Sigmoid colon (tissue), 6 donors: ENCODE measurements at regions not wholly inside any gene's neighbourhood (a gene's known extent, or its start where the extent isn't known, plus 50 kb on each side); places are given as distances from the start of the nearest gene placed in this dataset.

ENCODE experiments used
- DNase-seq: peaks from one replicate; pipeline ENCODE4 v3.0.0-alpha.2; 2019
- H3K27ac ChIP-seq, 4 donors: fragments of 200-600 bp; sonication (generic); one replicate each; pipeline ENCODE4 v1.5.1; 2016 to 2019; ENCODE audit warnings: mild to moderate bottlenecking in 1 of 4
- H3K27me3 ChIP-seq, 3 donors: fragments of 200-600 bp; sonication (generic); one replicate each; pipeline ENCODE4 v1.5.1; 2019; ENCODE audit warnings: mild to moderate bottlenecking in 1 of 3
- H3K36me3 ChIP-seq, 4 donors: fragments of 200-600 bp; sonication (generic); one replicate each; pipeline ENCODE4 v1.5.1; 2016 to 2019
- H3K4me1 ChIP-seq, 4 donors: fragments of 200-600 bp; sonication (generic); one replicate each; pipeline ENCODE4 v1.5.1; 2017 to 2019
- H3K4me3 ChIP-seq, 4 donors: fragments of 200-600 bp; sonication (generic); one replicate each; pipeline ENCODE4 v1.5.1; 2017 to 2019; ENCODE audit warnings: mild to moderate bottlenecking in 2 of 4, moderate library complexity in 1 of 4
- H3K9me3 ChIP-seq, 4 donors: fragments of 200-600 bp in 3 of 4; sonication (generic) in 3 of 4; one replicate each; pipeline versions ENCODE4 v1.5.1 to v1.6.1; 2013 to 2019
- CTCF ChIP-seq, 4 experiments: fragments of 450-650 bp in 3 of 4; fragments of 200-600 bp in 1 of 4; IDR thresholded peaks; one replicate each; pipeline ENCODE4 v1.5.1; 2016 to 2019; ENCODE audit warnings: antibody characterized with exemption in 4 of 4, mild to moderate bottlenecking in 3 of 4, moderate library complexity in 2 of 4
- EP300 ChIP-seq, 4 donors: sonication (generic); formaldehyde crosslinking; IDR thresholded peaks; one replicate each; pipeline ENCODE4 v1.6.1; 2017; ENCODE audit warnings: antibody characterized with exemption in 4 of 4
- POLR2A ChIP-seq, 2 donors: fragments of 450-650 bp; IDR thresholded peaks; one replicate each; pipeline ENCODE4 v1.6.1; 2016; ENCODE audit warnings: antibody characterized with exemption in 2 of 2, mild to moderate bottlenecking in 2 of 2, moderate library complexity in 2 of 2
- POLR2AphosphoS5 ChIP-seq, 4 donors: sonication (generic); formaldehyde crosslinking; IDR thresholded peaks; one replicate each; pipeline ENCODE4 v1.6.1; 2017; ENCODE audit warnings: antibody characterized with exemption in 4 of 4
- WGBS, 2 donors: extraction: QIAGEN DNeasy Blood & Tissue Kit; methylation state at CpG; one replicate each; pipeline ENCODE4 v1.1.7; 2013; 5-methylcytosine and 5-hydroxymethylcytosine counted together
- intact Hi-C: fragments of 100-400 bp; cut with DNase I; formaldehyde crosslinking; loops from one replicate; pipeline ENCODE4 v1.15.1; 2023
- donor health status: healthy with polysubstance abuse.
- donor health status: healthy.

GRCh38 chrX:43016021-43016420, 238.1 kb upstream of the PPP1R2C start:
- Histone ChIP-seq H3K4me1 (no peaks in the 10 kb centered on the region), H3K36me3 (no peaks in the 10 kb centered on the region), H3K27ac (no peak overlapping the region), H3K27me3 (no peaks in the 10 kb centered on the region), H3K9me3 (no peaks in the 10 kb centered on the region), H3K4me3 (no peak overlapping the region)
- DNase-seq, result no peak
- TF ChIP-seq EP300 (IDR thresholded peaks at IDR 0.05), result no peak
- no peak for TF ChIP-seq POLR2AphosphoS5 (IDR thresholded peaks at IDR 0.05)
- TF ChIP-seq POLR2A (IDR thresholded peaks at IDR 0.05), result no peak
- TF ChIP-seq CTCF (IDR thresholded peaks at IDR 0.05), result no peak
- intact Hi-C loops, result no loop called here

GRCh38 chrX:43018031-43018430, 240.1 kb upstream of the PPP1R2C start:
- intact Hi-C loops, result no loop called here
- no peaks in the 10 kb centered on the region for H3K36me3 ChIP-seq
- no peaks in the 10 kb centered on the region for H3K4me1 ChIP-seq
- DNase-seq, result no peak
- H3K27ac ChIP-seq, result no peak overlapping the region
- H3K4me3 ChIP-seq, result no peak overlapping the region
- WGBS, 2 donors, result 96% methylated on average over 5 of the region's 5 CpGs
- TF ChIP-seq POLR2A (IDR thresholded peaks at IDR 0.05) (no peak), EP300 (IDR thresholded peaks at IDR 0.05) (no peak), CTCF (IDR thresholded peaks at IDR 0.05) (no peak)
- H3K27me3 ChIP-seq, result no peaks in the 10 kb centered on the region
- no peaks in the 10 kb centered on the region for H3K9me3 ChIP-seq

GRCh38 chrX:43019021-43019420, 241.1 kb upstream of the PPP1R2C start:
- Histone ChIP-seq H3K4me1 (no peaks in the 10 kb centered on the region), H3K27me3 (no peaks in the 10 kb centered on the region), H3K36me3 (no peaks in the 10 kb centered on the region), H3K9me3 (no peaks in the 10 kb centered on the region), H3K4me3 (no peak overlapping the region), H3K27ac (no peak overlapping the region)
- WGBS, 2 donors, result 42 to 59% methylated on average over 3 of the region's 3 CpGs
- no peak for TF ChIP-seq EP300 (IDR thresholded peaks at IDR 0.05)
- no peak for TF ChIP-seq POLR2A (IDR thresholded peaks at IDR 0.05)
- no peak for TF ChIP-seq POLR2AphosphoS5 (IDR thresholded peaks at IDR 0.05)
- no peak for TF ChIP-seq CTCF (IDR thresholded peaks at IDR 0.05)
- intact Hi-C loops, result no loop called here
- DNase-seq, result no peak

GRCh38 chrX:43025806-43026315, 247.9 kb upstream of the PPP1R2C start:
- DNase-seq, result no peak
- Histone ChIP-seq H3K9me3 (no peaks in the 10 kb centered on the region), H3K27me3 (no peaks in the 10 kb centered on the region), H3K27ac (no peak overlapping the region), H3K4me1 (no peaks in the 10 kb centered on the region), H3K36me3 (no peaks in the 10 kb centered on the region), H3K4me3 (no peak overlapping the region)
- no peak for TF ChIP-seq POLR2AphosphoS5 (IDR thresholded peaks at IDR 0.05)
- no peak for TF ChIP-seq POLR2A (IDR thresholded peaks at IDR 0.05)
- no peak for TF ChIP-seq CTCF (IDR thresholded peaks at IDR 0.05)
- TF ChIP-seq EP300 (IDR thresholded peaks at IDR 0.05), result no peak
- intact Hi-C loops, result no loop called here
- 77 to 100% methylated on average over 1 of the region's 1 CpG for WGBS, 2 donors

- no peak for DNase-seq
- Histone ChIP-seq H3K36me3 (no peaks in the 10 kb centered on the region), H3K27ac (no peak overlapping the region), H3K4me3 (no peak overlapping the region), H3K27me3 (no peaks in the 10 kb centered on the region), H3K9me3 (no peaks in the 10 kb centered on the region), H3K4me1 (no peaks in the 10 kb centered on the region)
- 89 to 97% methylated on average over 1 of the region's 1 CpG for WGBS, 2 donors
- intact Hi-C loops, result no loop called here
- TF ChIP-seq CTCF (IDR thresholded peaks at IDR 0.05), result no peak
- TF ChIP-seq POLR2A (IDR thresholded peaks at IDR 0.05), result no peak
- no peak for TF ChIP-seq EP300 (IDR thresholded peaks at IDR 0.05)
- TF ChIP-seq POLR2AphosphoS5 (IDR thresholded peaks at IDR 0.05), result no peak
Observed at GRCh38 chrX:43064096-43064495, 286.1 kb upstream of the PPP1R2C start.
